ENCODE measurements at regions not wholly inside any gene's neighbourhood (a gene's known extent, or its start where the extent isn't known, plus 50 kb on each side); places are given as distances from the start of the nearest gene placed in this dataset.

DNA sequence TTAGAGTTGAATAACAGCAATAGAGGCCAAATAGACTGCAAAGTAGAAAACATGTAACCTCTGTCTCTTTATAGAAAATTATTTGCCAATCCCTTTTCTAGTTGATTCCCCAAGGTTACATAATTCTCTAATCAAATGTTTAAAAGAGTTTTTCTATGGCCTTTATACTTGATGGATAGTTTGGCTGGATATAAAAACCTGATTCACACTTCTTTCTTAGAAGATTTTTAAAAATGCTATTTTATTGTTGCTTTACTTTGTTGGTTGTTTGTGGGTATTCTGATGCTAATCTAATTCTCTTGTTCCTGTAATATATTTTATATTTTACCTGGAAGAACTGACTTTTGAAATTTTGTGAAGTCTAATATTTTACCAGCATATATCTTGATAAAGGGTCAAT is 331.1 kb upstream of the MTPN start:
- TF ChIP-seq, protein P1, sequence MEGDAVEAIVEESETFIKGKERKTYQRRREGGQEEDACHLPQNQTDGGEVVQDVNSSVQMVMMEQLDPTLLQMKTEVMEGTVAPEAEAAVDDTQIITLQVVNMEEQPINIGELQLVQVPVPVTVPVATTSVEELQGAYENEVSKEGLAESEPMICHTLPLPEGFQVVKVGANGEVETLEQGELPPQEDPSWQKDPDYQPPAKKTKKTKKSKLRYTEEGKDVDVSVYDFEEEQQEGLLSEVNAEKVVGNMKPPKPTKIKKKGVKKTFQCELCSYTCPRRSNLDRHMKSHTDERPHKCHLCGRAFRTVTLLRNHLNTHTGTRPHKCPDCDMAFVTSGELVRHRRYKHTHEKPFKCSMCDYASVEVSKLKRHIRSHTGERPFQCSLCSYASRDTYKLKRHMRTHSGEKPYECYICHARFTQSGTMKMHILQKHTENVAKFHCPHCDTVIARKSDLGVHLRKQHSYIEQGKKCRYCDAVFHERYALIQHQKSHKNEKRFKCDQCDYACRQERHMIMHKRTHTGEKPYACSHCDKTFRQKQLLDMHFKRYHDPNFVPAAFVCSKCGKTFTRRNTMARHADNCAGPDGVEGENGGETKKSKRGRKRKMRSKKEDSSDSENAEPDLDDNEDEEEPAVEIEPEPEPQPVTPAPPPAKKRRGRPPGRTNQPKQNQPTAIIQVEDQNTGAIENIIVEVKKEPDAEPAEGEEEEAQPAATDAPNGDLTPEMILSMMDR (IDR thresholded peaks at IDR 0.05; ENCODE audit: insufficient read depth, low read length, poor library complexity, severe bottlenecking) = no peak
- no peak for TF ChIP-seq EZH2phosphoT487 (conservative IDR thresholded peaks at IDR 0.05; ENCODE audit: low read length)
